HG03135 (cell line): ENCODE measurements at regions not wholly inside any gene's neighbourhood (a gene's known extent, or its start where the extent isn't known, plus 50 kb on each side); places are given as distances from the start of the nearest gene placed in this dataset.
"Not testable (repeated sequence)": the region's sequence is repeated elsewhere in the genome, so short reads cannot be mapped to it uniquely, and the experiment has no call there.

Experiments used
- ATAC-seq: cut with Tn5 transposase; IDR thresholded peaks from one replicate; pipeline ENCODE4 v1.9.1; 2021; ENCODE audit warnings: mild to moderate bottlenecking, moderate library complexity; ENCODE audit not compliant: unreplicated experiment

DNA sequence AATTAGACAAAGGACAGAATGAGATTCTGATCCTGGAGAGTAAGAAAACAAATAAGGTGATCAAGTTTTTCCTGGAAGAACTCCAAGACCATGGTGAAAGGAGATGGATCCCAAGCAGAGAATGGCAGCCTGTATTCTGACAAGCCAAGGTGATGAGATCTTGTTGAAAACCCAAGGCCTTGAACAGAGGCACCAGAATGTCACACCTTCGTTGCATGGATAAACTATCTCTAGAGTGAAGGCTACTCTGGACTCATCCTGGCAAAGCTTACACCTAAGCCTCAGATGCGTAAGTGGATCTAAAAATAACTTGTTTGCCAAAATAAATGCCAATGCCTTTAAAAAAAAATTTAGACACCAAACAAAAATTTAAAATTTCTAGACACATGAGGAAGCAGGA is 605.9 kb downstream of the ETNK1 start:
- ATAC-seq: no peak

DNA sequence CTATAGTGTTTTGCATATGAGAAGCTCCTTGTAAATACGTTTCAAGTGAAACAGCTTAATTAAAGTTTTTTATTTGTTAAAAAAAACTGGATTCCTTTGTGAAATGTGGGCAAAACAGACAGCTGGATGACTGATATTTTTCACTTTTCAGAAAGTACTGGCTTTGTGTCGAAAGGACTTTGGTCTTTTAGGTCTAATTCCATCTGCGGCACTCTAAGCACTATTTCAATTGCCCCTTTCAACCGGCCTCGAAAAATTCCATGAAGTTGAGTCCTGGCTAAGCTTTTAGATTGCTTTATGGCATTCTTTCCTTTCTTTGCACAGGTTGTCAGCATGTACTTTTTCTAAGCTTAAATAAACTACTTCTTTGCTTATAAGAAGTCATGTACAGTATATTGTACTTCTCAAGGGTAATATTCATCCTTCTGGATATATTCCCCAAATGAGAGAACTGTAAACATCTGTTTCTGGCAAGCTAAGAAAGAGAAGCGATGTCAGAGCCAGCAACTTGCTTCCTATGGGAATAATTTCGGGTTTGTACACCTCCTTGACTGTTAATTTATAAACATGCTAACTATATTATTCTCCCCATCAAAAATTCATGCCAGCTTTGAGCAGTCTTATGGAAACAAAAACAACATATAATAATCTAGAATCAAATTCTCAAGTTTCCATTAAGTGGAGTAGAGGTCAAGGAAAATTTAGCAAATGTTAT is 611.3 kb downstream of the ETNK1 start:
- no peak for ATAC-seq

DNA sequence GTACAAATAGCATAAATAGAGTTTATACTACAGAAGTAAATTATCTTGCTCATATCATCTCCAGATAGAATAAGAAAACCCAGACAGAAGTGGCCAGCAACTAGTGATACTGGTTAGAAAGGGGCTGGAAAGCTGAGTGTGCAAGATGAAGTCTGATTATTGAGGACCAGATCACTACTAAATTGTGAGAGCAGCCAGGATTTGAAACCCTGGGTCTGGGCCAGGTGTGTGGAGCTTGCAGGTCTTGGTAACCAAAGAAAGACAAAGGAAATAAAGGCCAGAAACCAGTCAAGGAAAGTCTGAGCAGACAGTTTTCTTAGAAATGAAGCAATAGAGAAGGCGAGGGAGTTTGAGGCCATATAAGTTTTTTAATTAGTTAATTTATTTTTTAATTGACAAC is 611.8 kb downstream of the ETNK1 start:
- ATAC-seq: no peak

DNA sequence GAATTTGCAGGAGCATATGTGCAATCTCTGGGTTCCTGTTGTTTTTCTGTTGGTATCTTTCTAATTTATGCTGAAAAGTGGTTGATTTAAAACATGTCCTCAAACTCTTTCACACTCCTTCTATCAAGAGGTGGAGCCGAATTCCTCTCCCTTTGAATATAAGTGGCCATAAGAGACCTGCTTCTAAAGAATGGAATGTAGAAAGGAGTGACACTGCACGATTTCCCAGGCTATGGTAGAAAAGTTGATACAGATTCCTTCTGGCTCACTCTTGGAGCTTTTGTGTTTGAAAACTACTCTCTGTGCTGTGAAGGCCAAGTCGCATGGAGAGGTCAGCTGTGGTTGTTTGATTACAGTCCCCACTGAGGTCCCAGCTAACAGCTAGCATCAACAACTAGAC is 613.2 kb downstream of the ETNK1 start:
- ATAC-seq: no peak

DNA sequence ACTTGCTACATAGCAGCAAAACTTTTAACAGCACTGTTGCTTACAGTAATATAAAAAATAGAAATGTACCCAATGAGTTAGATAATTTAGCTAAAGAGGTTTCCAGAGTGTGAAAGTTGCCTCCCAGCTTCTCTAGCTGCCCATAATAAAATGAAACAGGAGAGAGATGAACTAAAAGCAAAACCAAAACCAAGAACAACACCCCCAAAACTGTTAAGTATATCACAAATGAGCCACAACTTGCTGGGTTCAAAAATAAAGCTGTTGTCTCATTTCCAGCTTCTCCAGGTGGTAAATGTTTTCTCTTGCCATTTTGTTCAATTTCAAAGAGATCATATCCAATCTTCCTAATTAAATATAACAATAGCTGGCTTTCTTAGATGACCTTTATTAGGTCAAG is 614.0 kb downstream of the ETNK1 start:
- ATAC-seq: no peak

DNA sequence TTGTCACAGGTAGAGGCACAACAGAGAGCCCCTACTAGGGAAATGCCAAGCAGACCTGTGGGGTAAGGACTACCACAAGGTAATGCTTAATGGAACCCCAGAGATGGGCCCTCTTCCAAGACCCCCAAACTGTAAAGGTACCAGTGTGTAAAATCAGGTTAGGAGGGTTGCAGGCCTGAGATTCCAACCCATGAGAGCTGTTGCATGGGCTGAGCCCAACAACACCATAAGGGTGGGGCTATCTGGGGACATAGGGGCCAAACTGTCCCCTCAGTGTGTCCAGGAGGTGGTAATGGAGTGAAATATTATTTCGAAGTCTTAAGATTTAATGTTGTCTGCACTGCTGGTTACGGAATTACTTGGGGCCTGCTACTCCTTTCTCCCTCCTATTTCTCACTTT is 620.2 kb downstream of the ETNK1 start:
- ATAC-seq: no peak

DNA sequence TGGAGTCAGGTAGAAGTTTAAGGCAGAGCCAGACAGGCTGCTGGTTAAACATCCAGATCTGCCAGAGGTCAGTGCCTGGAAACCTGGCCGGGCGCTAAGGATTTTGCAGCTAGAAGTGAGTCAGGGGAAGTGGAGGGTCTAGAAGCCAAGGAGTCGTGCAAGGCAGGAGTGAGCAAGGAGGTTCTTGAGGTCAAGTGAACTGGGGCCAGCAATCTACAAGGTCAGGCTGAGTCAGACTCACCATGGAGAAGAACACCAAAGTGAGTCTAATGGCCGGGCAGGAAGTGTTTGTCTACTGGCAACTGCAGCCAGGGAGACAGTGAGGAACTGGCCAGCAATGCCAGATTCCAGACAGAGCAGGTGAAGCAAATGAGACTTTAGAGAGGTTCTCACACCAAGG is 628.2 kb downstream of the ETNK1 start:
- ATAC-seq: no peak

DNA sequence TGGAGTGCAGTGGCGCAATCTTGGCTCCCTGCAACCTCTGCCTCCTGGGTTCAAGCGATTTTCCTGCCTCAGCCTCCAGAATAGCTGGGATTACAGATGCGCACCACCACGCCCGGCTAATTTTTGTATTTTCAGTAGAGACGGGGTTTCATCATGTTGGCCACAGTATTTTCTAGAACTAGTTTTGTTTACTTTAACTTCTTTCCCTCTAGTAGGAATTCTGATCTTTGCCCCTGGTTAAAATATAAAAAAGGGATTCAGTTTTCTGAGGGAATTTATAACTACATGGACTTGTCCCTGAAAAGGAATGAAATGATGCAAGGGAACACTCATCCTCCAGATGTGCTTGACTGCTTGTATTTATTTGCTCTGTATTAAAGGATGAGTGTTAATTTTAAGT is 628.9 kb downstream of the ETNK1 start:
- not testable (repeated sequence) for ATAC-seq

DNA sequence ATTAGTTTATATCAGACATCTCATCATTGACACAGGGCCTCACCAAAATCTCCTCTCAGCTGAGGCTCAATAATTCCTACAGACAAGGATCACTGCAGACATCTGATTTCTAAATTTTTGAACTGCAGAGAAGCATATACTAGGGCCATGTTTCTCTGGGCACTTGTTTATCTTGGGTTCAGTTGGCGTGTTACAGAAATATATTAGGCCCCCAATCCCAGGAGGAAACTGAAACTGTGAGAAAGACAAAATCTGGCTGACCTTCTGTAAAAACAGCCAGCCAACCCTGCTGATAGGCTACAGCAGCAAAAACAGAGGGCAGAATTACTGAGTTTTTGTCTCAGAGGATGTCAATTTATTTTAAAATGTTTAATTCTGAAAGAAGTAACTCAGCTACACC is 634.6 kb downstream of the ETNK1 start:
- no peak for ATAC-seq

DNA sequence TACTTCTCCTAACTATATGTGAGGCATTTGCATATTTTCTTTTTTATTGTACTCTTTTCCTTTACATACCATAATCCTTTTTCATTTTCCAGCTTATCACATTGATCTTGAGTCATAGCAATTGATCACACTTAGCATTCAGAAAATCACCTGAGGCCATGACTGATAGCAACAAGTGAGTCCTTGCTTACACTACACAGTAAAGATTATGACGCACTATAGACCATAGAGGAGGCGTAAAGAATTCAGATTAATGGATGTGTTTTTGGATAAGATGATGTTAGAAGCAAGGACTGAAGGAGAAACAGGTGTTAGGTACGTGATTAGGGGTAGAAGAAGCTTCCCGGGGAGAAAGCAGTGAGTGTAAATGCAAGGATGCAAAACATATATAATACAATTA is 637.7 kb downstream of the ETNK1 start:
- no peak for ATAC-seq

DNA sequence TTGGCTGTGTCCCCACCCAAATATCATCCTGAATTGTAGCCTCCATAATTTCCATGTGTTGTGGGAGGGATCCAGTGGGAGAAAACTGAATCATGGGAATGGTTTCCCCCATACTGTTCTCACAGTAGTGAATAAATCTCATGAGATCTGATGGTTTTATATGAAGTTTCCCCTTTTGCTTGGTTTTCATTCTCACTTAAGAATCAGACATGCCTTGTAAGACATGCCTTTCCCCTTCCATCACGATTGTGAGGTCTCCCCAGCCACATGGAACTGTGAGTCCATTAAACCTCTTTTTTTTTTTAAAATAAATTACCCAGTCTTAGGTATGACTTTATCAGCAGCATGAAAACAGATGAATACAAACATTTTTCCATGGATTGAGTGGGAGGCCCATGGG is 652.9 kb downstream of the ETNK1 start:
- ATAC-seq: no peak

DNA sequence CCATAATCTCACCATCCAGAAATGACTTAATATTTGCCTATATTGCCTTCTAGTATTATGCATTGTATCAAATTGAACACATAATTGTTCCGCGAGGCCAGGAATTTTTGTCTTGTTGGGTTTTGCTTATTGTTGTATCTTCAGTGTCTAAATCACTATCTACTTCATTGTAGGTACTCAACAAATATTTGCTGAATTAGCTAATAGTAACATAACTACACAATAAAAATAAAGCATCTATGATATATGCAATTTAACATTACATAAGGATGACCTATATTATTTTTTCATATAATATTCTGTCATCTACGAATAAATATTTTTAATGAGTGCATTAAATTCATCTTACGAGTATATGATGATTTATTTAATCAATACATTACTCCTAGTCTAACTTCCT is 656.3 kb downstream of the ETNK1 start:
- no peak for ATAC-seq

DNA sequence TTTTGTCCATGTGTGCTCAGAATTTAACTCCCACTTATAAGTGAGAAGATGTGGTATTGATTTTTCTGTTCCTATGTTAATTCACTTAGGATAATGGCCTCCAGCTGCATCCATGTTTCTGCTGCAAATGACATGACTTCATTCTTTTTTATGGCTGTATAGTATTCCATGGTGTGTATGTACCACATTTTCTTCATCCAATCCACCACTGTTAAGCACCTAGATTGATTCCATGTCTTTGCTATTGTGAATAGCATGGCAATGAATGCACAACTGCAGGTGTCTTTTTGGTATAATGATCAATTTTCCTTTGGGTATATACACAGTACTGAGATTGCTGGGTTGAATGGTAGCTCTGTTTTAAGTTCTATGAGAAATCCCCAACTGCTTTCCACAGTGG is 657.7 kb downstream of the ETNK1 start:
- no peak for ATAC-seq

DNA sequence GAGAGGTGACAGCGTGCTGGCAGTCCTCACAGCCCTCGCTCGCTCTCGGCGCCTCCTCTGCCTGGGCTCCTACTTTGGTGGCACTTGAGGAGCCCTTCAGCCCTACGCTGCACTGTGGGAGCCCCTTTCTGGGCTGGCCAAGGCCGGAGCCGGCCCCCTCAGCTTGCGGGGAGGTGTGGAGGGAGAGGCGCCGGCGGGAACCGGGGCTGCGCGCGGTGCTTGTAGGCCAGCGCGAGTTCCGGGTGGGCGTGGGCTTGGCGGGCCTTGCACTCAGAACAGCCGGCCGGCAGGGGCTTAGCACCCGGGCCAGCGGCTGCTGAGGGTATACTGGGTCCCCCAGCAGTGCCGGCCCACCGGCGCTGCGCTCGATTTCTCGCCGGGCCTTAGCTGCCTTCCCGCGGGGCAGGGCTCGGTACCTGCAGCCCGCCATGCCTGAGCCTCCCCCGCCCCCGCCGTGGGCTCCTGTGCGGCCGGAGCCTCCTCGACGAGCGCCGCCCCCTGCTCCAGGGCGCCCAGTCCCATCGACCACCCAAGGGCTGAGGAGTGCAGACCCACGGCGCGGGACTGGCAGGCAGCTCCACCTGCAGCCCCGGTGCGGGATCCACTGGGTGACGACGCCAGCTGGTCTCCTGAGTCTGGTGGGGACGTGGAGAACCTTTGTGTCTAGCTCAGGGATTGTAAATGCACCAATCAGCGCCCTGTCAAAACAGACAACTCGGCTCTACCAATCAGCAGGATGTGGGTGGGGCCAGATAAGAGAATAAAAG is 661.0 kb downstream of the ETNK1 start:
- ATAC-seq: not testable (repeated sequence)

DNA sequence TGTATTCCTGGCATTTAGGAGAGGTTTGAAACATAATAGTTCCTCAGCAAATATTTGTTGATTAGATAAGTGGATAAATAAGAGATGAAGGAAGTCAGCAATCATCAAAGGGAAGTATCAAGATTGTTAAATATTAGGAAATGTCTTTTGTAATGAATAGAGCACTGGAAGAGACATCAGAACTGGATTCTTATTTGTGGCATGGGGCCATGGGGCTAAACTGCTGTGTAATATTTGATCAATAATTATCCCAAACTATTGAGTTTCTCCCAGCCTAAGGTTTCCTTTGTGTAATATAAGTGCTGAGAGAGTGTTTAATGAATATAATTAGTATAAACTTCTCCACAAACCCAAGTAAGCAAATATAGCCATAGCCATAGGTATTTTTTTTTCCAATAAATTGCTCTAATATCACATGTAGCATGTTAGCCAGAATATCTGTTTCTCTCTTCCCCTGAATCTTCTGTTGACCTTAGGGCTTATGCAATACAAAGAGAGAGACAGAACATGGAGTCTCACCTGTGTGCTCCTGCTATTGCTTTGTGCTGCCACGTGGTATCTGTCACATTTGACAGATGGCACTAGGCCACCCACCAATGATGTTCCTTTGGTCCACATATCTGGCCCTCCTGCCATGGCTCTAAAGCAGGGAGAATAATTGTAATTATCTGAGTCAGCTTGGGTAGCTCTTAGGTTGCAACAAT is 658.7 kb downstream of the SOX5 start:
- no peak for ATAC-seq

DNA sequence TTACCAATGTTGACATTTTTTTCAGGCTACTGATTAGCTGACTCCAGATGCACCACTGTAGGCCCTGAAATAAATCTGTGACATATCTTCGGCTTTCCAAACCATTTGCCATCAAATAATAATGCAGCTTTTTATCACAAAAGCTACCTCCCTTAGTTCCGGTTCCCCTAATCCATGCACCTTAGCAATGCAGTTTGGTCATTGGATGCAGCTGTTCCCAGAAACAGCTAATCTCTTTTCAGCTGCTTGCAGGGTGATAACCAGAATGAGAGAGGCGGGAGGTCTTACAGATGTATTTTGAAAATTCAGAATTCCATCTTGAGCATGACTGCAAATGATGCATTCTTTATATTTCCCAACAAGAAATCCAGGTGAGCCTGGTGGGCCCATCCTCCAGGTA is 646.2 kb downstream of the SOX5 start:
- ATAC-seq: no peak

DNA sequence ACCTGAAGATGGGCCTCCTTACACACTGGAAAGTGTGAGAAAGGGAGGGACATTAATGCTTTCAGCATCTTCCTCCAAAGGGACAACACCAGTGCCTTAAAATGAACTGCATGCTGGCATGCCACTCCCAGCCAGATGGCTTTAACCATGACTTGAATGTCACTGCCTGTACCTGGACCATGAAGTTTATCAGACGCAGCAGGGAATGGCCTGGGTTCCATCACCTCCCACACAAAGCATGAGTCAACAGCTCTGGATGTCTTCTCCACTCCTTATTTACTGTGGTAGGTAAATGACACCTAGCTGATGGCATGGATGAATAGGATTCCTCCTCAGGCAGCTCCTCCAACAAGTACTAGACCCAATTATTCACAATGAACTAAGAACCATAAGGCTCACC is 645.6 kb downstream of the SOX5 start:
- no peak for ATAC-seq

DNA sequence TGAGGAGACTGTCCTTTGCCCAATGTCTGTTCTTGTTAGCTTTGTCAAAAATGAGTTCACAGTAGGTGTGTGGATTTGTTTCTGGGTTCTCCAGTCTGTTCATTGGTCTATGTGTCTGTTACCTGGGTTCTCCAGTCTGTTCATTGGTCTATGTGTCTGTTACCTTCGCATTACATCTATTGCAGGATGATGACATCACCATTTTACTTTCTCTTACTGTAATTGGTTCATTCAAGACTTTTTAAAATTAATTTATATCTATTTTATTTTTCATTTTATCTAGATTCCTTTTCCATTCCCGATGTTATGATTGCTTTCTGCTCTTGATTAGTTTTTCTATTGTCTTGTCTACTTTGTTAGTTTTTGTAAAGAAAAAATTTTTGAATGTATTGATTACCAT is 615.5 kb downstream of the SOX5 start:
- no peak for ATAC-seq

DNA sequence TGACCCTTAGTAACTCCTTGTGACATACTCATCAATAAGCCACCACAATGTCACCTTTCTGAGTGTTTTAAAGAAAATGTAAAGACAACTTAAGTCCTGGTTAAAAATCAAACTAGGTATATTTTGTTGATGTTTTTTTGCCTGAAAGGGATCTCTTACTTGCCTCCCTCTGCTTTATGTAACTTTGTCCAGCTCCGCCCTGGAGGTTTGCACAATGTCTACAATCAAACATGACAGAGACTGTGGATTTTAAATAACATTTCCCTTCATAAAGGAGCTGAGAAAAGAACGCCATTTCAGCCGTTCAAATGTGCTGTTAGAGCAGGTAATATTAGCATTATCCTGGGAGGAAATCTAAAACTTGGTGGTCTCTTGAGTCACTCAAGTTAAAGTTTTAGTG is 613.9 kb downstream of the SOX5 start:
- ATAC-seq: no peak

DNA sequence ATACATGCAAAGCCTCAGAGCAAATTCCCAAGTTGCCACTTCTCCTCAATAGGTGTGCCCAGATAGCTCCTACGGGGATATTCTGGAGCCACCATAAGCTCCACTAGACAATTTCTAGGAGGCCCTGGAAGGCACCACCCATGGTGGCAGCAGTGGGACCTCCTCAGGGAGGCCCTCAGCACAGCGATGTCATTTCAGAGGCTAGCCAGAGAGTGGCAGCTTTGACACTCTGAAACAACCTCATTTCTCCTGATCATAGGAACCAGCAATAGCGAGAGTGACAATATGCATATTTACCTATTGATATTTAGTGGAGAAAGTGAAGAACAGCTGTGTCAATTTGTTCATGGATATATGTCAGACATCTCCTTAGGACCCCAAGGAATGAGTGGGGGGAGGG is 612.3 kb downstream of the SOX5 start:
- ATAC-seq: no peak

DNA sequence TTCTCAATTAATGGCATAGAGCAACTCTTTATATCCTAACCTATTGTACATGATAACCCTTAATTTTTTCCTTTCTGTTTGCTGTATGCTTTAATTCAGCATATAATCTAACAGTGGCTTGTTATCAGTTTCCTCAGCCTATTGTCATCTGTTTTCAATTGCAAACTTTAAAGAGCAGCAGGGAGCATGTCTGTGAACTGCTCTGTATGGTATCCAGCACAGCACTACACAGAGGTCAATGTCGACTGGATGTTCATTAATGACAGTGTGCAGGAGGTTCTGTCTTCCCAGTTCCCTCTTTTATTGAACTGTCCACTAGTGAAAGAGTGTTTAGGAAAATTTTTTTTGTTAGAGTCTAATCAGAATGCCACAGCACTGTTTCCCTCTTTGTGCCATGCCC is 609.1 kb downstream of the SOX5 start:
- no peak for ATAC-seq

DNA sequence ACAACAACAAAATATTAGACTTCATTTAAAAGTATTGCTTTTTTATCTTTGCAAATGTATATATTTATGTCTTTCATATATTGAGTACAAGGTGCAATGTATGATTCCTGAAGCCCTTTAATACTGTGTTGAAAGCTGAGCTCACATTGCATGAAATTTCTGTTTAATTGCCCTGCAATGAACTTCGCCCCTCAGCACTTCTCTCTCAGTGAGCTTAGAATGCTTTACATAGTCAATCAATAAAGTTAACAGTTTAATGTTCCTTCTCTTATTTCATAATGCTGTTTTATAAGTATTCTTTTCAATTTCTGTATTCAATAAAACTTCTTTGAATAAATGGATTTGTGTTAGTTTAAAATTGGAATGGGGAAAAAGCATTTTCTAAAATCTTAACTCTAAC is 607.1 kb downstream of the SOX5 start:
- ATAC-seq: no peak
